Stimulated activated memory B cell treated with anti-CD40 and anti-IgM and Interleukin-4, amounts not matched to agents 10 μg/mL and 1 μg/mL and 100 μg/mL, for 72 hours (primary cell): ENCODE measurements at regions not wholly inside any gene's neighbourhood (a gene's known extent, or its start where the extent isn't known, plus 50 kb on each side); places are given as distances from the start of the nearest gene placed in this dataset.
"Not testable (repeated sequence)": the region's sequence is repeated elsewhere in the genome, so short reads cannot be mapped to it uniquely, and the experiment has no call there.

Experiments used
- ATAC-seq: fragments of 150-1000 bp; cut with Tn5 transposase; 2 replicates; pipeline ENCODE4 v1.10.0; 2021
- H3K27ac Mint-ChIP-seq: one replicate; pipeline ENCODE4 v1.8.0; 2022; ENCODE audit warnings: mild to moderate bottlenecking, mixed read lengths
- H3K27me3 Mint-ChIP-seq: one replicate; pipeline ENCODE4 v1.8.0; 2022; ENCODE audit warnings: mixed read lengths
- H3K36me3 Mint-ChIP-seq: one replicate; pipeline ENCODE4 v1.8.0; 2022; ENCODE audit warnings: mixed read lengths
- H3K4me1 Mint-ChIP-seq: one replicate; pipeline ENCODE4 v1.8.0; 2022; ENCODE audit warnings: mixed read lengths
- H3K4me3 Mint-ChIP-seq: one replicate; pipeline ENCODE4 v1.8.0; 2022; ENCODE audit warnings: mild to moderate bottlenecking, moderate library complexity, mixed read lengths
- H3K9me3 Mint-ChIP-seq: one replicate; pipeline ENCODE4 v1.8.0; 2022; ENCODE audit warnings: mixed read lengths

DNA sequence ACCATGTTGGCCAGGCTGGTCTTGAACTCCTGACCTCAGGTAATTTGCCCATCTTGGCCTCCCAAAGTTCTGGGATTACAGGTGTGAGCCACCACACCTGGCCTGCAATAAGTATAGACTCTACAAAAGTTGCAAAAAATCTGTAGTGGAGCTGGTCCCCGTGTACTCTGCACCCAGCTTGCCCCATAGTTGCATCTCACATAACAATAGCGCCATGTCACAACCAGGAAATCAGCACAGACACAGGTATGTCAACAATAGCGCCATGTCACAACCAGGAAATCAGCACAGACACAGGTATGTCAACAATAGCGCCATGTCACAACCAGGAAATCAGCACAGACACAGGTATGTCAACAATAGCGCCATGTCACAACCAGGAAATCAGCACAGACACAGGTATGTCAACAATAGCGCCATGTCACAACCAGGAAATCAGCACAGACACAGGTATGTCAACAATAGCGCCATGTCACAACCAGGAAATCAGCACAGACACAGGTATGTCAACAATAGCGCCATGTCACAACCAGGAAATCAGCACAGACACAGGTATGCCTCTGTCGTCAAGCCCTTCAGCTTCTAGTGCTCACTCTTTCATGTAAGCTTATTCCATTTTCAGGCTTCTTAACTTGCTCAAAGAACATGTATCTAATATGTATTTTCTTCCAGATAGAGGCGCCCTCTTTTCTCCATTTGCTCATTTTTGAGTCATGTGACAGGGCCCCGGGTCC, 116.3 kb downstream of the ZNF664 start:
- not testable (repeated sequence) for H3K36me3 Mint-ChIP-seq, ATAC-seq, H3K4me3 Mint-ChIP-seq, H3K27ac Mint-ChIP-seq, H3K9me3 Mint-ChIP-seq, H3K27me3 Mint-ChIP-seq, H3K4me1 Mint-ChIP-seq

DNA sequence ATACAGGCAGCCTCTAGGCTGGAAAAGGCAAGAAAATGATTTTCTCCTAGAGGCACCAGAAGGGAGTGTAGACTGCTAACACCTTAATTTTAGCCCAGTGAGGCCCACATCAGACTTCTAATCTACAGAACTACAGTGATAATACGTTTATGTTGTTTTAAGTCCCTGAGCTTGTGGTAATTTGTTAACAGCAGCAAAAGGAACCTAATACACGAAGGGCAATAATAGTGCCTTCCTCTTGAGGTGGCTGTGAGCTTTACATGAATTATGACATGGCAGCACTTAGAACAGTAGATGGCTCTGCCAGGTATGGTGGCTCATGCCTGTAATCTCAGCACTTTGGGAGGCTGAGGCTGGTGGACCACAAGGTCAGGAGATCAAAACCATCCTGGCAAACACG, 118.8 kb downstream of the ZNF664 start:
- no peak for ATAC-seq
- no peaks in the 10 kb centered on the region for H3K4me1 Mint-ChIP-seq
- H3K4me3 Mint-ChIP-seq = no peak overlapping the region
- H3K27me3 Mint-ChIP-seq = peaks cover 3% of the 10 kb centered on the region
- no peaks in the 10 kb centered on the region for H3K36me3 Mint-ChIP-seq
- H3K9me3 Mint-ChIP-seq = no peaks in the 10 kb centered on the region
- H3K27ac Mint-ChIP-seq = no peak overlapping the region

DNA sequence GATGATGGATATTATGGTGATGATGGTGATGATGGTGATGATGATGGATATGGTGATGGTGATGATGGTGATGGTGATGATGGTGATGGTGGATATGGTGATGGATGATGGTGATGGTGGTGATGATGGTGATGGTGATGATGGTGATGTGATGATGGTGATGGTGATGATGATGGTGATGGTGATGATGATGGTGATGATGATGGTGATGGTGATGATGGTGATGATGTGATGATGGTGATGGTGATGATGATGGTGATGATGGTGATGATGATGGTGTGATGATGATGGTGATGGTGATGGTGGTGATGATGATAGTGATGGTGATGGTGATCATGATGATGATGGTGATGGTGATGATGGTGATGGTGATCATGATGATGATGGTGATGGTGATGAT, 119.5 kb downstream of the ZNF664 start:
- not testable (repeated sequence) for H3K27me3 Mint-ChIP-seq, H3K36me3 Mint-ChIP-seq, H3K4me3 Mint-ChIP-seq, H3K27ac Mint-ChIP-seq, H3K4me1 Mint-ChIP-seq, ATAC-seq, H3K9me3 Mint-ChIP-seq

DNA sequence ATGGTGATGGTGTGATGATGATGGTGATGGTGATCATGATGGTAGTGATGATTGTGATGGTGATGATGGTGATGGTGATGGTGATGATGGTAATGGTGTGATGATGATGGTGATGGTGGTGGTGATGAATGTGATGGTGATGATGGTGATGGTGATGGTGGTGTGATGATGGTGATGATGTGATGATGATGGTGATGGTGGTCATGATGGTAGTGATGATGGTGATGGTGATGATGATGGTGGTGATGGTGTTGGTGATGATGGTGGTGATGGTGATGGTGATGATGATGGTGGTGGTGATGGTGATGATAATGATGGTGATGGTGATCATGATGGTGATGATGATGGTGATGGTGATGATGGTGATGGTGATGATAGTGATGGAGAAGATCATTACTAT, 120.3 kb downstream of the ZNF664 start:
- H3K9me3 Mint-ChIP-seq = no peaks in the 10 kb centered on the region
- no peaks in the 10 kb centered on the region for H3K4me1 Mint-ChIP-seq
- no peak overlapping the region for H3K27ac Mint-ChIP-seq
- no peak overlapping the region for H3K4me3 Mint-ChIP-seq
- no peak for ATAC-seq
- peaks cover 9% of the 10 kb centered on the region for H3K27me3 Mint-ChIP-seq
- no peaks in the 10 kb centered on the region for H3K36me3 Mint-ChIP-seq

DNA sequence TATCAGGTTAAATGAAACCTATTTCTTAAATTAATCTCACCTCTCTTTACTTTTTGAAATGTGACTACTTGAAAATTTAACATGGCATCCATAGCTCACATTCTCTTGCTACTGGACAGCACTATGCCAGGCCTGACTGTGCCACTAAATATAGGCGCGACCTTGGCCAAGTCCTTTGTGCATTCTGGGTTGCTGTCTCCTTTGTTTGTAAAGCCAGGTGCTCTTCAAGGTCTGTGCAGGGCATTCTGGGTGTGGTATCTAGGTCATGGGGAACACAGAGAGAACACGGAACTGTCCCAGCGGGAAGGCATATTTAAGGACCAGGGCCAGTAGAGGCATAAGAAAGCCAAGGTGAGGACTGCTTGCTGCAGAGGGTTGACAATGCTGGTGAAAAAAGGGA, 121.2 kb downstream of the ZNF664 start:
- H3K27ac Mint-ChIP-seq = no peak overlapping the region
- H3K4me3 Mint-ChIP-seq = no peak overlapping the region
- no peaks in the 10 kb centered on the region for H3K4me1 Mint-ChIP-seq
- no peaks in the 10 kb centered on the region for H3K36me3 Mint-ChIP-seq
- no peaks in the 10 kb centered on the region for H3K9me3 Mint-ChIP-seq
- H3K27me3 Mint-ChIP-seq = peaks cover 17% of the 10 kb centered on the region
- no peak for ATAC-seq

DNA sequence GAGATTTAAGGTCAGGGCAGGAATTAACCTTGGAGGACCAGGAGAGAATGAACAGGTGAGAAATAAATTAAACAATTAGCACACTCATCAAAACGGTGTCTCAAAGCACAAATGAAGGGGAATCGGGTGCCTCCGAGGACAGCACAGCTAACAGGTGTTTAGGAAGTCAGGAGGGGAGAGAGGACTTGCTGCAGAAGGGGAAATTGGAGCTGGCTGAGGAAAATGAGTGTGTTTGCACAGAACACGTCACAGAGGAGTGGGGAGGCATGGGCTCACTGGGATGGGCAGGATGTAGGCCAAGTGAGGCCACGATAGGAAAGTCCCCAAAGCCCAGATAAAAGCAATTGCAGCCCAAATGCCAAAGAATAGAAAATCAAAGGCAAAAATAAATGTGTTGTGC, 121.7 kb downstream of the ZNF664 start:
- Mint-ChIP-seq H3K9me3 (no peaks in the 10 kb centered on the region), H3K27ac (no peak overlapping the region), H3K4me1 (no peaks in the 10 kb centered on the region), H3K4me3 (no peak overlapping the region), H3K27me3 (peaks cover 17% of the 10 kb centered on the region), H3K36me3 (no peaks in the 10 kb centered on the region)
- no peak for ATAC-seq

DNA sequence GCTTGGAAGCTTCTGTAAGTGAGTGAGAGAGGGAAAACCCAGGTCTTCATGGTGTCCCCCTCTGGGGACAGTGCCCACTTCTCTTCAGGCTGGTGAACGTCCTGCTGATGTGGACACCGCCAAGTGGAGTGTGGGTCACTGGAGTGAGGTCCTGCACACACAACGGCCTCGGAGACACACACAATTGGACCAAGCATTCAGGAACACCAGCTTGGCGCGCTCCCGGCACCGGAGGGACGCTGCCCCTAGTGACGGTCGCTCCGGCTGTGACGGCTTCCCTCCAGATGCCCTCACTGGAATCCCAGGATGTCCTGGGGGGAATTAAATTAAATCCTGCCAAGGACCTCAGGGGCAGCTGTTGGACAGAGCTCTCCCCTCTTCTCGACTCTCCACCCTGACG, 123.1 kb downstream of the ZNF664 start:
- H3K27me3 Mint-ChIP-seq = peaks cover 23% of the 10 kb centered on the region
- no peaks in the 10 kb centered on the region for H3K36me3 Mint-ChIP-seq
- ATAC-seq = no peak
- no peaks in the 10 kb centered on the region for H3K4me1 Mint-ChIP-seq
- H3K27ac Mint-ChIP-seq = no peak overlapping the region
- no peaks in the 10 kb centered on the region for H3K9me3 Mint-ChIP-seq
- H3K4me3 Mint-ChIP-seq = no peak overlapping the region

DNA sequence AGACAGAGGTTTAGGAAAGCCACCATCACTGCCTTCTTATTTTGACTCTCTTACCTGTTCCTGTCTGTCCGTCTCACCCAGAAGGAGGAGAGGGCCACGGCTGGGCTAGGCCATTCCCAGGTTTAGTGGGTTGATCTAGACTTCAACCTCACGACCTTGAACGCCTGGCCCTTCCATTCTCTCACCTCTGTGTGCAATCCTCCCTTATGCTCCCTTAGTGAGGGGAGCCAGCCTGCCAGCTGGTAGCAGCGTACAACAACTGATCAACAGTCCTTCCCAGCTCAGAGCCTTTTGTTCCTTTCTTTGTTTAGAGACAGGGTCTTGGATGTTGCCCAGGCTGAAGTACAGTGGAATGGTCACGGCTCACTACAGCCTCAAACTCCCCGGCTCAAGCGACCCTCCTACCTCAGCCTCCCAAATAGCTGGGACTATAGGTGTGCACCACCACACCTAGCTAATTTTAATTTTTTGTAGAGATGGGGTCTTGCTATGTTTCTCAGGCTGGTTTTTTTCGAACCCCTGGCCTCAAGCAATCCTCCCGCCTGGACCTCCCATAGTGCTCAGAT, 123.9 kb downstream of the ZNF664 start:
- no peak for ATAC-seq
- H3K36me3 Mint-ChIP-seq = no peaks in the 10 kb centered on the region
- no peaks in the 10 kb centered on the region for H3K9me3 Mint-ChIP-seq
- H3K4me3 Mint-ChIP-seq = no peak overlapping the region
- no peaks in the 10 kb centered on the region for H3K4me1 Mint-ChIP-seq
- peaks cover 24% of the 10 kb centered on the region for H3K27me3 Mint-ChIP-seq
- no peak overlapping the region for H3K27ac Mint-ChIP-seq

DNA sequence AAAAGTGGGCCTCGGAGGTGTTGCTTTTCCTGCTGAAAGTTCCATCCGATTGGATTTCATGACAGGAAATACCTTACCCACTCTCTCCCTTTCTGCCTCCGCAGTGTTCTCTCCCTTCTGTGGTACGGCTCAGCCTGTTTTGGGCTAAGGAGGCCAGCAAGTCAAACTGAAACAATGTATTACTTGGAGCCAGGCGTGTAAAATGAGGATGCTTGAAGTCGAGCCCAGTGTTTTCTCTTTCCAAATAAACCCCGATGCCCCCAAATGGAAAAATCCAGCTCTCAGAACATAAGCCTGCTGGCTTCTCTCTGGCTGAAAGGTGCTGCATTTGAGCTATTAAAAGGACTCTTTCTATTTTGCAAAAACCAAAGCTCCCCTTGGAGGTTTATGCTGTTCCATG, 124.7 kb downstream of the ZNF664 start:
- Mint-ChIP-seq H3K4me3 (no peak overlapping the region), H3K9me3 (no peaks in the 10 kb centered on the region), H3K27me3 (peaks cover 24% of the 10 kb centered on the region), H3K4me1 (no peaks in the 10 kb centered on the region), H3K27ac (no peak overlapping the region), H3K36me3 (no peaks in the 10 kb centered on the region)
- no peak for ATAC-seq

DNA sequence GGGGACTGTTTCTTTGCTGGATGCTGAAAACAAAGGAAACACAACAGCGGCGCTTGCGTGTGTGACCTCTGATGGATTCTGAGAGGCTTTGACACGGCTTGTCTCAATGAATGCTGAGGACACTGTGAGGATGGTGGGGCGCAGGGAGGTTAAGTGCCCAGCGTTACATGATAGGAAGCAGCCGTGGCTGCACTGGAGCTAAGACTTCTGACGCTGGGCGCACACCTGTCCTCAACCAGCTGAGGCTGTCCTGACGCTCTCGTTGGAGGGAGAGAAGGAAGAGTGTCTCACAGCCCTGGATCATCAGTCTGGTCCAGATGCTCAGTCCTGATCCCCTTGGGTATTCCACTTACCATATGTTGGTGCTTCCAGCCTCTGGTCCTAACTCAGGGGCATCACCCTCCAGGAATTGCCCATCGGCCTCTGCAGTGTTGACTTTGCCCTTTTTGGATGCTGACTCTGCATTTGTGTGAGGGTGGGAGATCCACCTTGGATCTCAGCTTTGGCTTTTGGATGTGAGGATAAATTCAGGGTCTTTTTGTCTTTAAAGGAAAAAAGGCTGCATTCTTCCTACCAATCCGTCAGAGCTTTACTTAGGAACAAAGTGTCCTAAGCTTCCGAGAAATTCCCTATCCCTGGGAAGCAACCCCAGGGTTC, 125.2 kb downstream of the ZNF664 start:
- Mint-ChIP-seq H3K4me1 (no peaks in the 10 kb centered on the region), H3K4me3 (no peak overlapping the region), H3K27ac (no peak overlapping the region), H3K9me3 (no peaks in the 10 kb centered on the region), H3K27me3 (peaks cover 24% of the 10 kb centered on the region), H3K36me3 (no peaks in the 10 kb centered on the region)
- ATAC-seq = no peak

DNA sequence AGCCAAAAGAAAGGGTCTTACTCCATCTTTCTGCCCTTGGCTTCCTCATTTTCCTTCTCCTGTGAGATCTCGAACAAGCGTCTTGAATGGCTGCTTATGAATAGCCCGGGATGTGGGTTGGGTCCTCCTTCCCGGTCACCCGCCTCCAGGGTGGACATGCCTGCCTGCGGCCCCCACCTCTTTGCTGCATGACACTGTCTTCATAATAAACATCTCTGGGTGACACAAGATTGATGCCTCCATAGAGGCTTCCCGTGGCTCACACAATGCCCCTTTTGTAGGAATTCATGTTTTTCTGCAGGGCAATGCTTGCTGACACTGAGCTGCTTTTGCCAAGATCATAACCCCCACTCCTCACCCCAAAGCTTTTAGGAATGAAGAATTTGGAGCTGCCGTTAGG, 125.9 kb downstream of the ZNF664 start:
- Mint-ChIP-seq H3K27ac (no peak overlapping the region), H3K4me3 (no peak overlapping the region), H3K36me3 (no peaks in the 10 kb centered on the region), H3K9me3 (no peaks in the 10 kb centered on the region), H3K27me3 (peaks cover 24% of the 10 kb centered on the region), H3K4me1 (no peaks in the 10 kb centered on the region)
- ATAC-seq = no peak

DNA sequence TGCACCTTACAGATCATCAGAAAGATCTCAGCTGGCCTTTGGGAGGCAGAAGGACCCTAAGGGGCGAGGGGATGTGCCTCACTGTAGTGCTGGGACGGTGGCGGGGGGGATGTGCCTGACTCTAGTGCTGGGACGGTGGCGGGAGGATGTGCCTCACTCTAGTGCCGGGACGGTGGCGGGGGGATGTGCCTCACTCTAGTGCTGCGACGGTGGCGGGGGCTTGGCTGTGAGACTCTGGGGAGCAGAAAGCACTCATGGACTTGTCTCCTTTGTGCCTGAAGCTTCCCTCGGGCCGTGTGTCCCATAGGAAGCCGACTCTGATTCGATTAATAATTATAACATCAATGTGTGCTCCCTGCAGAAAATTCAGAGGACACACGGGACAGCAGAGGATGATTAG, 126.6 kb downstream of the ZNF664 start:
- H3K4me1 Mint-ChIP-seq = no peaks in the 10 kb centered on the region
- H3K4me3 Mint-ChIP-seq = no peak overlapping the region
- no peaks in the 10 kb centered on the region for H3K9me3 Mint-ChIP-seq
- no peaks in the 10 kb centered on the region for H3K36me3 Mint-ChIP-seq
- H3K27ac Mint-ChIP-seq = no peak overlapping the region
- no peak for ATAC-seq
- peaks cover 24% of the 10 kb centered on the region for H3K27me3 Mint-ChIP-seq

DNA sequence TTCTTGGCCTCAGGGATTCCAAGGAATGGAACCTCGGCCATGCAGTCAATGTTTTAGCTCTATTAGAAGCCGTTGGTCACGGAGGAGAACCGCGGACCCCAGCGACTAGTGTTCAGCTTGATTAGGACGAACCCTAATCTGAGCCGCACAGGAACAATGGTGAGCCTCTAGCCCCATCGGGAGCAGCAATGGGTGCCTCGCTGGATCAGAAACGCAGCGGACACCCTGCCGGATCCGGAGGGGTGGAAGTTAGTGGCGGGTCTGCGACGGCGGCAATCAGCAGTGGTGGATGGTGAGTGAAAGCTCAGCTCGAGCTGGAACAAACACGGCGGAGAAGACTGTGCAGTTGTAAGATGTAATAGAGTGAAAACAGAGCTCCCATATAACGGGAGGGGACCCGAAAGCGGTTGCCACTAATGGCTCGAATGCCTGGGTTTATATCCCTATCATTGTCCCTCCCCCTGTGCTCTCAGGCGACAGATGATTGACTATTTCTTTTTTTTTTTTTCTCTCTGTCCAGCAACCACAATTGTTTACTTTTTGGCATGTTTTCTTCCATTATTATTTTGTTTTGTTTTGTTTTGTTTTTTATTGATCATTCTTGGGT, 127.7 kb downstream of the ZNF664 start:
- no peak overlapping the region for H3K4me3 Mint-ChIP-seq
- H3K27me3 Mint-ChIP-seq = peaks cover 24% of the 10 kb centered on the region
- no peak overlapping the region for H3K27ac Mint-ChIP-seq
- no peaks in the 10 kb centered on the region for H3K4me1 Mint-ChIP-seq
- H3K36me3 Mint-ChIP-seq = no peaks in the 10 kb centered on the region
- no peaks in the 10 kb centered on the region for H3K9me3 Mint-ChIP-seq
- no peak for ATAC-seq

DNA sequence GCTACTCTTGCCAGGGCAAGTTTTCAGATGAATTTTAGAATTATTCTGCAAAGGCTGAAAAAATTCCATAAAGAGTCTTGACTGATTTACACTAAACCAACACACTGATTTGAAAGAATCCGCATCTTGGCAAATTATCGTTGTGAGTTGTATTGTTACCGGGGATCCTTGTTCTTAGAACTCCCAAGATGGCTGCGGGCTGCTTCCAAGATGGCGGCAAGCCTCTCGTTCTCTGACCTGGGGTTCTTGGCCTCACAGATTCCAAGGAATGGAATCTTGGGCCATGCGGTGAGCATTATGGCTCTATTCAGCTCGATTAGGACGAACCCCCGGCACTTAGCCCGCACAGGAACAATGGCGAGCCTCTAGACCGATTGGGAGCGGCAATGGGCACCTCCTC, 132.5 kb downstream of the ZNF664 start:
- H3K27ac Mint-ChIP-seq = no peak overlapping the region
- H3K4me3 Mint-ChIP-seq = no peak overlapping the region
- no peaks in the 10 kb centered on the region for H3K36me3 Mint-ChIP-seq
- H3K27me3 Mint-ChIP-seq = peaks cover 7% of the 10 kb centered on the region
- H3K4me1 Mint-ChIP-seq = peaks cover 7% of the 10 kb centered on the region
- H3K9me3 Mint-ChIP-seq = peaks cover 6% of the 10 kb centered on the region
- ATAC-seq = no peak

DNA sequence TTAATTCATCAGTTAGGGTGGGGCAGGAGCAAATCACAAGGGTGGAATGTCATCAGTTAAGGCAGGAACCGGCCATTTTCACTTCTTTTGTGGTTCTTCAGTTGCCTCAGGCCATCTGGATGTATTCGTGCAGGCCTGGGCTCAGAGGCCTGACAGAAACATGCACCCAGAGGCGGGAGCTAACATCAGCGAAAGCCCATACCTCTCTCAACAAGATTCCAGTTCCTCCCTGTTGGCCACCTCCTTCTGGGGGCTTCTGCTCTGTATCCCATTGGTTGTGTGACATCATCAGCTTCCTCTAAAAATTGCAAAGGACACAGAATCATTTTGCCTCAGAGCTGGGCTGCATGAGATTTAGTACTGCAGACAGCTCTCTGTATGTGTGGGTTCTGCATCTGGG, 134.3 kb downstream of the ZNF664 start:
- ATAC-seq = no peak
- Mint-ChIP-seq H3K36me3 (no peaks in the 10 kb centered on the region), H3K4me1 (peaks cover 7% of the 10 kb centered on the region), H3K27ac (no peak overlapping the region), H3K4me3 (no peak overlapping the region), H3K27me3 (no peaks in the 10 kb centered on the region), H3K9me3 (peaks cover 6% of the 10 kb centered on the region)

DNA sequence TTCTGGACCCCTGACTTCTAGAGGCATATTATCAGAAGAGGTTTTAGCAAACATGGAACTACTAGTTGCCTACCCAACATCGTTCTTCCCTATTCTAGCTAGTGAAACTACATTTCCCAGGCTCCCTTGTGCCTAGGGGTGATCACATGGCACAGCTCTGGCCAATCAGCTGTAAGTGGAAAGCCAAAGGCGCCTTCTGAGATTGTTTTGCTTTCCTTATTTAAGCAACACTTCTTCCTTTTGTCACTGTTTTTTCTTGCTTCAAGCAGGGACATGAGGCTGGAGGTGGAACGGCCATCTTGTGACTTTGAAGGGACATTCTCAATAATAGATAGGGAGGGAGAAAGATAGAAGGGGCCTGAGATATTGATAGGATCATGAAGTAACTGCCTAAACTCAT, 136.7 kb downstream of the ZNF664 start:
- Mint-ChIP-seq H3K27ac (no peak overlapping the region), H3K27me3 (no peaks in the 10 kb centered on the region), H3K4me1 (peaks cover 7% of the 10 kb centered on the region), H3K4me3 (no peak overlapping the region), H3K36me3 (no peaks in the 10 kb centered on the region), H3K9me3 (peaks cover 6% of the 10 kb centered on the region)
- peak; percentile 57 for ATAC-seq
